Liver (tissue), 8 donors: ENCODE measurements at regions not wholly inside any gene's neighbourhood (a gene's known extent, or its start where the extent isn't known, plus 50 kb on each side); places are given as distances from the start of the nearest gene placed in this dataset.

Experiments used
- DNase-seq: peaks from one replicate; pipeline ENCODE4 v3.0.0-alpha.2; 2017; ENCODE audit warnings: low spot score
- H3K27ac ChIP-seq, 2 donors: one replicate each; pipeline ENCODE4 v1.7.0; 2013; ENCODE audit warnings: inconsistent platforms in 2 of 2, low read length in 2 of 2, control low read depth in 1 of 2, low read depth in 1 of 2, mild to moderate bottlenecking in 1 of 2
- H3K27me3 ChIP-seq, 4 donors: one replicate each; pipeline versions ENCODE4 v1.6.1 to v1.7.0; 2013; ENCODE audit warnings: low read length in 3 of 4, inconsistent platforms in 1 of 4, mild to moderate bottlenecking in 1 of 4, moderate library complexity in 1 of 4; ENCODE audit not compliant: control insufficient read depth in 4 of 4, insufficient read depth in 4 of 4
- H3K36me3 ChIP-seq, 4 donors: one replicate each; pipeline versions ENCODE4 v1.6.1 to v1.7.0; 2013; ENCODE audit warnings: low read length in 3 of 4, mild to moderate bottlenecking in 3 of 4, low read depth in 1 of 4, moderate library complexity in 1 of 4; ENCODE audit not compliant: control insufficient read depth in 4 of 4, insufficient read depth in 3 of 4
- H3K4me1 ChIP-seq, 4 donors: one replicate each; pipeline versions ENCODE4 v1.6.1 to v1.7.0; 2013; ENCODE audit warnings: low read length in 3 of 4, mild to moderate bottlenecking in 3 of 4, moderate library complexity in 1 of 4; ENCODE audit not compliant: control insufficient read depth in 4 of 4, insufficient read depth in 4 of 4
- H3K4me3 ChIP-seq, 3 donors: one replicate each; pipeline versions ENCODE4 v1.6.1 to v1.7.0; 2013; ENCODE audit warnings: low read length in 3 of 3, control low read depth in 1 of 3, low read depth in 1 of 3, mild to moderate bottlenecking in 1 of 3
- H3K9ac ChIP-seq, 2 donors: one replicate each; pipeline ENCODE4 v1.7.0; 2013; ENCODE audit warnings: low read length in 2 of 2, mild to moderate bottlenecking in 2 of 2, moderate library complexity in 2 of 2, control low read depth in 1 of 2, low read depth in 1 of 2
- H3K9me3 ChIP-seq, 4 donors: one replicate each; pipeline versions ENCODE4 v1.6.1 to v1.7.0; 2013; ENCODE audit warnings: low read length in 3 of 4; ENCODE audit not compliant: control insufficient read depth in 4 of 4
- EGR1 ChIP-seq, 2 donors: IDR thresholded peaks; 2 replicates each; pipeline ENCODE4 v1.6.1; 2016 to 2018; ENCODE audit warnings: antibody characterized with exemption in 2 of 2, low read depth in 2 of 2
- FOXA1 ChIP-seq: IDR thresholded peaks from 2 replicates; pipeline ENCODE4 v1.6.1; 2016; ENCODE audit warnings: antibody characterized with exemption
- FOXA2 ChIP-seq: IDR thresholded peaks from 2 replicates; pipeline ENCODE4 v1.6.1; 2016; ENCODE audit warnings: antibody characterized with exemption
- GABPA ChIP-seq, 2 donors: IDR thresholded peaks in 1 of 2; conservative IDR thresholded peaks in 1 of 2; 2 replicates each; pipeline ENCODE4 v1.6.1; 2016; ENCODE audit warnings: antibody characterized with exemption in 2 of 2, mild to moderate bottlenecking in 1 of 2, moderate library complexity in 1 of 2
- HNF4A ChIP-seq, 2 donors: conservative IDR thresholded peaks; 2 replicates each; pipeline ENCODE4 v1.6.1; 2016; ENCODE audit warnings: antibody characterized with exemption in 2 of 2, mild to moderate bottlenecking in 2 of 2
- HNF4G ChIP-seq: IDR thresholded peaks from 2 replicates; pipeline ENCODE4 v1.6.1; 2016; ENCODE audit warnings: antibody characterized with exemption
- JUND ChIP-seq, 2 donors: IDR thresholded peaks; 2 replicates each; pipeline ENCODE4 v1.6.1; 2016; ENCODE audit warnings: antibody characterized with exemption in 2 of 2
- NR2F2 ChIP-seq: IDR thresholded peaks from 2 replicates; pipeline ENCODE4 v1.6.1; 2016; ENCODE audit warnings: antibody characterized with exemption
- RAD21 ChIP-seq, 2 donors: IDR thresholded peaks; 2 replicates each; pipeline ENCODE4 v1.6.1; 2016; ENCODE audit warnings: antibody characterized with exemption in 2 of 2, mild to moderate bottlenecking in 2 of 2
- RXRA ChIP-seq, 2 donors: IDR thresholded peaks; 2 replicates each; pipeline ENCODE4 v1.6.1; 2017 to 2018; ENCODE audit warnings: antibody characterized with exemption in 2 of 2, mild to moderate bottlenecking in 1 of 2
- SP1 ChIP-seq: IDR thresholded peaks from 2 replicates; pipeline ENCODE4 v1.6.1; 2018; ENCODE audit warnings: antibody characterized with exemption, mild to moderate bottlenecking
- TAF1 ChIP-seq: conservative IDR thresholded peaks from 2 replicates; pipeline ENCODE4 v1.6.1; 2016; ENCODE audit warnings: antibody characterized with exemption, mild to moderate bottlenecking
- YY1 ChIP-seq: IDR thresholded peaks from 2 replicates; pipeline ENCODE4 v1.6.1; 2016; ENCODE audit warnings: antibody characterized with exemption, mild to moderate bottlenecking
- WGBS: extraction: QIAGEN DNeasy Blood & Tissue Kit; methylation state at CpG from one replicate; pipeline ENCODE4 v1.1.7; 2013; 5-methylcytosine and 5-hydroxymethylcytosine counted together
- TF ChIP-seq, protein P1 (sequence below): IDR thresholded peaks from 2 replicates; pipeline ENCODE4 v1.6.1; 2016; ENCODE audit warnings: antibody characterized with exemption
- TF ChIP-seq, protein P2 (sequence below): IDR thresholded peaks from 2 replicates; pipeline ENCODE4 v1.6.1; 2016; ENCODE audit warnings: antibody characterized with exemption
- TF ChIP-seq, protein P3 (sequence below): IDR thresholded peaks from 2 replicates; pipeline ENCODE4 v1.6.1; 2016; ENCODE audit warnings: antibody characterized with exemption, mild to moderate bottlenecking
- TF ChIP-seq, protein P4 (sequence below): fragments of 150-350 bp; IDR thresholded peaks from 2 replicates; pipeline ENCODE4 v1.5.1; 2017; ENCODE audit warnings: improper control_type of control experiment, low read depth, low read length; ENCODE audit not compliant: missing input control
- donor health status: healthy.
- donor health status: healthy.
- donor health status: healthy.
- donor health status: healthy.
- donor health status: healthy.

DNA sequence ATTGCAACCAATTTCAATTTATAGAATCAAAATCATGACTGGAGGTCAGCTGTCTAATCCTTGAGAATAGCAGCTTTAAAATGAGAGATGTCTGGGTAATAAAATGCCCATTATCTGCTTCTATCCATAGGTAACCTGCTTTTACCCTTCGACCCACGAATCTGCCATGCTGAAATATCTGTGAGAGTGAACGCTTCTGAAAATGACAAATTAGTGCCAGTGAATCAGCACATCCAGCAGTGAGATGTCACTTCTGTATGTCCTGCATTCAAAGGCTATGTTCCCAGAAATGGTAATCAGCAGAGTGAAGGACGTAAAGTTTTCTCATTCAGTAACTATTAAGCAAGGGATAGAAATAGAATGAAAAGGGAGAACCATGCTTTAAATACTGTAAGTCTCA, 532.4 kb upstream of the ITGA1 start:
- 83% methylated on average over 4 of the region's 4 CpGs for WGBS
- DNase-seq = no peak
- no peak for TF ChIP-seq NR2F2

GRCh38 chr5:52262844-52263243, 524.9 kb upstream of the ITGA1 start:
- Histone ChIP-seq H3K27me3 (no peaks in the 10 kb centered on the region), H3K4me1 (no peaks in the 10 kb centered on the region), H3K4me3 (no peak overlapping the region), H3K36me3 (no peaks in the 10 kb centered on the region), H3K9me3 (no peaks in the 10 kb centered on the region), H3K9ac (no peak overlapping the region), H3K27ac (no peak overlapping the region)
- DNase-seq = no peak
- TF ChIP-seq NR2F2 (no peak), EGR1 (IDR thresholded peaks at IDR 0.05; ENCODE audit: low read depth in 2 of 2) (no peak)
- WGBS = 76% methylated on average over 3 of the region's 3 CpGs

More for the DNA sequence above, 532.4 kb upstream of the ITGA1 start:
- Histone ChIP-seq H3K9me3 (no peaks in the 10 kb centered on the region), H3K36me3 (no peaks in the 10 kb centered on the region), H3K4me3 (no peak overlapping the region), H3K4me1 (no peaks in the 10 kb centered on the region), H3K27me3 (no peaks in the 10 kb centered on the region), H3K27ac (no peak overlapping the region), H3K9ac (no peak overlapping the region)

GRCh38 chr5:52269401-52269800, 518.3 kb upstream of the ITGA1 start:
- WGBS = 84% methylated on average over 1 of the region's 1 CpG
- Histone ChIP-seq H3K36me3 (no peaks in the 10 kb centered on the region), H3K4me1 (peaks cover 0 to 1% (median 0%) of the 10 kb centered on the region in 4 donors), H3K4me3 (no peak overlapping the region), H3K27me3 (no peaks in the 10 kb centered on the region), H3K9ac (no peak overlapping the region), H3K27ac (no peak overlapping the region), H3K9me3 (no peaks in the 10 kb centered on the region)
- DNase-seq = no peak
- TF ChIP-seq HNF4A (conservative IDR thresholded peaks at IDR 0.05) (no peak), YY1 (no peak), EGR1 (IDR thresholded peaks at IDR 0.05; ENCODE audit: low read depth in 2 of 2) (no peak), HNF4G (no peak), FOXA2 (no peak), GABPA (IDR thresholded peaks at IDR 0.05 in 1 of 2, conservative IDR thresholded peaks at IDR 0.05 in 1 of 2) (no peak), RAD21 (IDR thresholded peaks at IDR 0.05) (no peak), RXRA (IDR thresholded peaks at IDR 0.05) (no peak), NR2F2 (no peak), TAF1 (no peak), JUND (IDR thresholded peaks at IDR 0.05) (no peak), FOXA1 (no peak), SP1 (no peak)
- TF ChIP-seq, protein P1, sequence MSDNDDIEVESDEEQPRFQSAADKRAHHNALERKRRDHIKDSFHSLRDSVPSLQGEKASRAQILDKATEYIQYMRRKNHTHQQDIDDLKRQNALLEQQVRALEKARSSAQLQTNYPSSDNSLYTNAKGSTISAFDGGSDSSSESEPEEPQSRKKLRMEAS = no peak
- TF ChIP-seq, protein P2, sequence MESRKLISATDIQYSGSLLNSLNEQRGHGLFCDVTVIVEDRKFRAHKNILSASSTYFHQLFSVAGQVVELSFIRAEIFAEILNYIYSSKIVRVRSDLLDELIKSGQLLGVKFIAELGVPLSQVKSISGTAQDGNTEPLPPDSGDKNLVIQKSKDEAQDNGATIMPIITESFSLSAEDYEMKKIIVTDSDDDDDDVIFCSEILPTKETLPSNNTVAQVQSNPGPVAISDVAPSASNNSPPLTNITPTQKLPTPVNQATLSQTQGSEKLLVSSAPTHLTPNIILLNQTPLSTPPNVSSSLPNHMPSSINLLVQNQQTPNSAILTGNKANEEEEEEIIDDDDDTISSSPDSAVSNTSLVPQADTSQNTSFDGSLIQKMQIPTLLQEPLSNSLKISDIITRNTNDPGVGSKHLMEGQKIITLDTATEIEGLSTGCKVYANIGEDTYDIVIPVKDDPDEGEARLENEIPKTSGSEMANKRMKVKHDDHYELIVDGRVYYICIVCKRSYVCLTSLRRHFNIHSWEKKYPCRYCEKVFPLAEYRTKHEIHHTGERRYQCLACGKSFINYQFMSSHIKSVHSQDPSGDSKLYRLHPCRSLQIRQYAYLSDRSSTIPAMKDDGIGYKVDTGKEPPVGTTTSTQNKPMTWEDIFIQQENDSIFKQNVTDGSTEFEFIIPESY = no peak
- TF ChIP-seq, protein P3, sequence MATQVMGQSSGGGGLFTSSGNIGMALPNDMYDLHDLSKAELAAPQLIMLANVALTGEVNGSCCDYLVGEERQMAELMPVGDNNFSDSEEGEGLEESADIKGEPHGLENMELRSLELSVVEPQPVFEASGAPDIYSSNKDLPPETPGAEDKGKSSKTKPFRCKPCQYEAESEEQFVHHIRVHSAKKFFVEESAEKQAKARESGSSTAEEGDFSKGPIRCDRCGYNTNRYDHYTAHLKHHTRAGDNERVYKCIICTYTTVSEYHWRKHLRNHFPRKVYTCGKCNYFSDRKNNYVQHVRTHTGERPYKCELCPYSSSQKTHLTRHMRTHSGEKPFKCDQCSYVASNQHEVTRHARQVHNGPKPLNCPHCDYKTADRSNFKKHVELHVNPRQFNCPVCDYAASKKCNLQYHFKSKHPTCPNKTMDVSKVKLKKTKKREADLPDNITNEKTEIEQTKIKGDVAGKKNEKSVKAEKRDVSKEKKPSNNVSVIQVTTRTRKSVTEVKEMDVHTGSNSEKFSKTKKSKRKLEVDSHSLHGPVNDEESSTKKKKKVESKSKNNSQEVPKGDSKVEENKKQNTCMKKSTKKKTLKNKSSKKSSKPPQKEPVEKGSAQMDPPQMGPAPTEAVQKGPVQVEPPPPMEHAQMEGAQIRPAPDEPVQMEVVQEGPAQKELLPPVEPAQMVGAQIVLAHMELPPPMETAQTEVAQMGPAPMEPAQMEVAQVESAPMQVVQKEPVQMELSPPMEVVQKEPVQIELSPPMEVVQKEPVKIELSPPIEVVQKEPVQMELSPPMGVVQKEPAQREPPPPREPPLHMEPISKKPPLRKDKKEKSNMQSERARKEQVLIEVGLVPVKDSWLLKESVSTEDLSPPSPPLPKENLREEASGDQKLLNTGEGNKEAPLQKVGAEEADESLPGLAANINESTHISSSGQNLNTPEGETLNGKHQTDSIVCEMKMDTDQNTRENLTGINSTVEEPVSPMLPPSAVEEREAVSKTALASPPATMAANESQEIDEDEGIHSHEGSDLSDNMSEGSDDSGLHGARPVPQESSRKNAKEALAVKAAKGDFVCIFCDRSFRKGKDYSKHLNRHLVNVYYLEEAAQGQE = no peak
- TF ChIP-seq, protein P4, sequence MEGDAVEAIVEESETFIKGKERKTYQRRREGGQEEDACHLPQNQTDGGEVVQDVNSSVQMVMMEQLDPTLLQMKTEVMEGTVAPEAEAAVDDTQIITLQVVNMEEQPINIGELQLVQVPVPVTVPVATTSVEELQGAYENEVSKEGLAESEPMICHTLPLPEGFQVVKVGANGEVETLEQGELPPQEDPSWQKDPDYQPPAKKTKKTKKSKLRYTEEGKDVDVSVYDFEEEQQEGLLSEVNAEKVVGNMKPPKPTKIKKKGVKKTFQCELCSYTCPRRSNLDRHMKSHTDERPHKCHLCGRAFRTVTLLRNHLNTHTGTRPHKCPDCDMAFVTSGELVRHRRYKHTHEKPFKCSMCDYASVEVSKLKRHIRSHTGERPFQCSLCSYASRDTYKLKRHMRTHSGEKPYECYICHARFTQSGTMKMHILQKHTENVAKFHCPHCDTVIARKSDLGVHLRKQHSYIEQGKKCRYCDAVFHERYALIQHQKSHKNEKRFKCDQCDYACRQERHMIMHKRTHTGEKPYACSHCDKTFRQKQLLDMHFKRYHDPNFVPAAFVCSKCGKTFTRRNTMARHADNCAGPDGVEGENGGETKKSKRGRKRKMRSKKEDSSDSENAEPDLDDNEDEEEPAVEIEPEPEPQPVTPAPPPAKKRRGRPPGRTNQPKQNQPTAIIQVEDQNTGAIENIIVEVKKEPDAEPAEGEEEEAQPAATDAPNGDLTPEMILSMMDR = no peak
